NT2/D1 (cell line): ENCODE measurements at regions not wholly inside any gene's neighbourhood (a gene's known extent, or its start where the extent isn't known, plus 50 kb on each side); places are given as distances from the start of the nearest gene placed in this dataset.
A peak's percentile ranks its signal among the peaks of the same experiment; 100 is the strongest.

Experiments
- DNase-seq: peaks from one replicate; pipeline ENCODE4 v3.0.0-alpha.2; 2011; ENCODE audit warnings: low read depth, low spot score
- H3K27me3 ChIP-seq: 2 replicates; pipeline ENCODE4 v1.6.0; 2011; ENCODE audit warnings: mild to moderate bottlenecking; ENCODE audit not compliant: insufficient read length, insufficient read depth
- H3K36me3 ChIP-seq: 2 replicates; pipeline ENCODE4 v1.6.1; 2011; ENCODE audit warnings: mild to moderate bottlenecking, low read length, mixed read lengths; ENCODE audit not compliant: insufficient read depth, insufficient read length
- H3K4me1 ChIP-seq: 2 replicates; pipeline ENCODE4 v1.5.1; 2011; ENCODE audit not compliant: insufficient read depth, insufficient read length
- H3K4me3 ChIP-seq: 2 replicates; pipeline ENCODE4 v1.5.1; 2011; ENCODE audit warnings: low read depth; ENCODE audit not compliant: insufficient read length
- H3K9ac ChIP-seq: 2 replicates; pipeline ENCODE4 v1.6.0; 2011; ENCODE audit warnings: low read depth; ENCODE audit not compliant: insufficient read length
- H3K9me3 ChIP-seq: 2 replicates; pipeline ENCODE4 v1.5.1; 2011; ENCODE audit warnings: mild to moderate bottlenecking, low read length; ENCODE audit not compliant: insufficient read depth
- SUZ12 ChIP-seq: IDR thresholded peaks from 2 replicates; pipeline ENCODE4 v1.6.1; 2011; ENCODE audit not compliant: insufficient read length, insufficient read depth; ENCODE audit errors: extremely low read depth
- YY1 ChIP-seq: IDR thresholded peaks from 2 replicates; pipeline ENCODE4 v1.6.1; 2011; ENCODE audit not compliant: insufficient read length, insufficient read depth
- ZNF274 ChIP-seq: IDR thresholded peaks from 2 replicates; pipeline ENCODE4 v1.6.1; 2011; ENCODE audit warnings: mild to moderate bottlenecking, low read depth, low read length

- Histone ChIP-seq H3K9ac (no peak overlapping the region), H3K27me3 (no peaks in the 10 kb centered on the region), H3K4me1 (no peaks in the 10 kb centered on the region), H3K9me3 (no peaks in the 10 kb centered on the region; the same call in 1 of the 2 replicates), H3K36me3 (no peaks in the 10 kb centered on the region), H3K4me3 (no peak overlapping the region)
- peak; percentile 22 for DNase-seq
- TF ChIP-seq SUZ12, result no peak
- no peak for TF ChIP-seq ZNF274
- no peak for TF ChIP-seq YY1
Measured at GRCh38 chr2:217680381-217680780, 322.4 kb downstream of the TNS1 start.

- Histone ChIP-seq H3K9ac (no peak overlapping the region), H3K4me3 (no peak overlapping the region), H3K9me3 (no peaks in the 10 kb centered on the region; the same call in 1 of the 2 replicates), H3K36me3 (no peaks in the 10 kb centered on the region), H3K4me1 (no peaks in the 10 kb centered on the region), H3K27me3 (no peaks in the 10 kb centered on the region)
- TF ChIP-seq ZNF274, result no peak
- no peak for TF ChIP-seq YY1
- no peak for TF ChIP-seq SUZ12
- no peak for DNase-seq
Measured at GRCh38 chr2:217673627-217674026, 329.2 kb downstream of the TNS1 start.

- Histone ChIP-seq H3K27me3 (no peaks in the 10 kb centered on the region), H3K9ac (no peak overlapping the region), H3K4me3 (no peak overlapping the region), H3K4me1 (no peaks in the 10 kb centered on the region), H3K36me3 (no peaks in the 10 kb centered on the region), H3K9me3 (no peaks in the 10 kb centered on the region)
- TF ChIP-seq SUZ12 (no peak), YY1 (no peak), ZNF274 (no peak)
- no peak for DNase-seq
Measured at GRCh38 chr2:217672472-217672871, 330.3 kb downstream of the TNS1 start.

GRCh38 chr2:217671871-217672270 lies 330.9 kb downstream of the TNS1 start:
- TF ChIP-seq SUZ12, result no peak
- no peak for TF ChIP-seq YY1
- no peak for TF ChIP-seq ZNF274
- DNase-seq, result no peak

GRCh38 chr2:217671075-217671474 lies 331.7 kb downstream of the TNS1 start:
- Histone ChIP-seq H3K9ac (no peak overlapping the region), H3K4me1 (no peaks in the 10 kb centered on the region), H3K4me3 (no peak overlapping the region), H3K27me3 (peaks cover 4% of the 10 kb centered on the region), H3K36me3 (no peaks in the 10 kb centered on the region), H3K9me3 (no peaks in the 10 kb centered on the region)
- no peak for DNase-seq
- TF ChIP-seq YY1, result no peak
- TF ChIP-seq ZNF274, result no peak
- no peak for TF ChIP-seq SUZ12

More at GRCh38 chr2:217671871-217672270, 330.9 kb downstream of the TNS1 start:
- Histone ChIP-seq H3K4me1 (no peaks in the 10 kb centered on the region), H3K27me3 (no peaks in the 10 kb centered on the region), H3K9ac (no peak overlapping the region), H3K9me3 (no peaks in the 10 kb centered on the region), H3K36me3 (no peaks in the 10 kb centered on the region), H3K4me3 (no peak overlapping the region)

GRCh38 chr2:217669831-217670230 lies 333.0 kb downstream of the TNS1 start:
- TF ChIP-seq YY1, result no peak
- no peak for TF ChIP-seq ZNF274
- no peak for TF ChIP-seq SUZ12
- no peak for DNase-seq
- H3K4me3 ChIP-seq, result no peak overlapping the region
- peaks cover 4% of the 10 kb centered on the region for H3K27me3 ChIP-seq
- H3K9me3 ChIP-seq, result no peaks in the 10 kb centered on the region
- no peak overlapping the region for H3K9ac ChIP-seq
- no peaks in the 10 kb centered on the region for H3K36me3 ChIP-seq
- H3K4me1 ChIP-seq, result no peaks in the 10 kb centered on the region

- DNase-seq, result no peak
- H3K9me3 ChIP-seq, result no peaks in the 10 kb centered on the region
- H3K4me1 ChIP-seq, result no peaks in the 10 kb centered on the region
- TF ChIP-seq SUZ12, result no peak
- TF ChIP-seq YY1, result no peak
- no peak for TF ChIP-seq ZNF274
- no peak overlapping the region for H3K9ac ChIP-seq
- peaks cover 11% of the 10 kb centered on the region for H3K27me3 ChIP-seq
- H3K4me3 ChIP-seq, result no peak overlapping the region
- H3K36me3 ChIP-seq, result no peaks in the 10 kb centered on the region
Measured at GRCh38 chr2:217667512-217667911, 335.3 kb downstream of the TNS1 start.

- H3K27me3 ChIP-seq, result peaks cover 12% of the 10 kb centered on the region
- no peak overlapping the region for H3K9ac ChIP-seq
- DNase-seq, result no peak
- no peaks in the 10 kb centered on the region for H3K4me1 ChIP-seq
- H3K4me3 ChIP-seq, result no peak overlapping the region
- TF ChIP-seq SUZ12 (no peak), ZNF274 (no peak), YY1 (no peak)
- H3K36me3 ChIP-seq, result no peaks in the 10 kb centered on the region
- H3K9me3 ChIP-seq, result no peaks in the 10 kb centered on the region
Measured at GRCh38 chr2:217667035-217667434, 335.8 kb downstream of the TNS1 start.
